ENCODE measurements at regions not wholly inside any gene's neighbourhood (a gene's known extent, or its start where the extent isn't known, plus 50 kb on each side); places are given as distances from the start of the nearest gene placed in this dataset.

DNA sequence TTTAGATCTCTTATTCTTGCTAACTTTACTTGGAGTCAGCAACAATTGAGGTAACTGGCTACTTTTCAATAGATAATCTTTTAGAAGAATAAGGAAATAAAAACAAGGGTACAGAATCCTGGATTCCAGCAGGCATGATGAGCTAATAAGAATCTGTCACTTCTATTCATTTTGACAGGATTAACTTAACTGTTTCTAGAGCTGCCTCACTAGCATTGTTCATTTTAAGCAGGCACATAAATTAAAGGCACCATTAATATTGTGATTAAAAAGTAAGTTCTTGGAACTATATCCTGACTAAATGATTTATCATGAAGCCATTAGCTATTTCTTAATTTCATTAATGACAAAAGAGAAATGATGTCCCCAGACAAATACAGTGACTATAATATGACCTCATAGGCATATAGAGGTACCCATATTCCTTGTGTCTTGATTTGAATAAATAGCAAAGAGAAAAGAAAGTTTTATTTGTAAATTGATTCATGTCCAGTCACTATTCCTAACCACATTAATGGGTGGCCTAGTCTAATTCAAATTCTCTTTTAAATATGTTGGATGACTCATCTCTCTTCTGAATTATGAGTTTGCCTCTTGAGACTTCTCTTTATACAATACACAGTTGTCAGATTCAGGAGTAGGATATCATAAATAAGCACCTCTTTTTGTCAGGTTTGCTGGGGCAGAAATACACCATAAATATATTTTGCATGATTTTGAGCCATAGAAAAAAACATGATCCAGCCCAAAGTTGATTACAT lies 343.0 kb downstream of the SLITRK2 start:
- no peak overlapping the region for H3K14ac ChIP-seq (ENCODE audit: insufficient read depth, low read length)
- no peaks in the 10 kb centered on the region for H3K27me3 ChIP-seq (ENCODE audit: insufficient read depth, low read length)
- H3K9me3 ChIP-seq (ENCODE audit: control insufficient read depth, low read depth, low read length) = peaks cover 35% of the 10 kb centered on the region
- no peak overlapping the region for H2BK20ac ChIP-seq (ENCODE audit: low read depth, low read length, poor library complexity, severe bottlenecking)
- H2BK120ac ChIP-seq (ENCODE audit: low read depth, low read length, poor library complexity, severe bottlenecking) = no peak overlapping the region
- no peak overlapping the region for H2BK12ac ChIP-seq (ENCODE audit: insufficient read length, low read depth, low read length)
- H2BK5ac ChIP-seq (ENCODE audit: insufficient read length, low read length) = no peak overlapping the region
- no peak overlapping the region for H3K27ac ChIP-seq (ENCODE audit: insufficient read length, low read depth, low read length)
- H3T11ph ChIP-seq (ENCODE audit: low read length) = no peak overlapping the region
- H4K20me1 ChIP-seq (ENCODE audit: control insufficient read depth, insufficient read depth, insufficient read length) = no peaks in the 10 kb centered on the region
- H3K23me2 ChIP-seq (ENCODE audit: insufficient read length, low read depth, low read length, poor library complexity, severe bottlenecking) = no peaks in the 10 kb centered on the region
- no peak overlapping the region for H3K4me2 ChIP-seq (ENCODE audit: insufficient read depth, insufficient read length, low read length)
- no peak overlapping the region for H4K8ac ChIP-seq (replicated peaks; ENCODE audit: insufficient read length, low read depth, low read length)
- DNase-seq = no peak
- H3K79me1 ChIP-seq (ENCODE audit: insufficient read depth, low read depth, low read length, poor library complexity, severe bottlenecking) = no peaks in the 10 kb centered on the region
- no peak overlapping the region for H3K4me3 Mint-ChIP-seq
- no peaks in the 10 kb centered on the region for H3K4me1 Mint-ChIP-seq
- no peaks in the 10 kb centered on the region; the same call in 1 of the 2 replicates for H3K27me3 Mint-ChIP-seq (ENCODE audit: low read depth)
- no peak overlapping the region for H2AK5ac ChIP-seq (ENCODE audit: insufficient read length, low read length)
- peaks cover 0 to 2% (median 0%) of the 10 kb centered on the region in 3 experiments; a peak in 2 of 7 replicates for H3K36me3 Mint-ChIP-seq (ENCODE audit: insufficient read depth in 1 of 3, low read depth in 3 of 3)
- H4K5ac ChIP-seq (ENCODE audit: insufficient read length, low read depth, low read length) = no peak overlapping the region
- no peak overlapping the region for H3K27ac Mint-ChIP-seq
- H3K23ac ChIP-seq (ENCODE audit: insufficient read length, low read depth, low read length) = no peak overlapping the region
- H3K4me1 ChIP-seq (ENCODE audit: insufficient read depth, low read length) = no peaks in the 10 kb centered on the region
- TF ChIP-seq, protein P1, sequence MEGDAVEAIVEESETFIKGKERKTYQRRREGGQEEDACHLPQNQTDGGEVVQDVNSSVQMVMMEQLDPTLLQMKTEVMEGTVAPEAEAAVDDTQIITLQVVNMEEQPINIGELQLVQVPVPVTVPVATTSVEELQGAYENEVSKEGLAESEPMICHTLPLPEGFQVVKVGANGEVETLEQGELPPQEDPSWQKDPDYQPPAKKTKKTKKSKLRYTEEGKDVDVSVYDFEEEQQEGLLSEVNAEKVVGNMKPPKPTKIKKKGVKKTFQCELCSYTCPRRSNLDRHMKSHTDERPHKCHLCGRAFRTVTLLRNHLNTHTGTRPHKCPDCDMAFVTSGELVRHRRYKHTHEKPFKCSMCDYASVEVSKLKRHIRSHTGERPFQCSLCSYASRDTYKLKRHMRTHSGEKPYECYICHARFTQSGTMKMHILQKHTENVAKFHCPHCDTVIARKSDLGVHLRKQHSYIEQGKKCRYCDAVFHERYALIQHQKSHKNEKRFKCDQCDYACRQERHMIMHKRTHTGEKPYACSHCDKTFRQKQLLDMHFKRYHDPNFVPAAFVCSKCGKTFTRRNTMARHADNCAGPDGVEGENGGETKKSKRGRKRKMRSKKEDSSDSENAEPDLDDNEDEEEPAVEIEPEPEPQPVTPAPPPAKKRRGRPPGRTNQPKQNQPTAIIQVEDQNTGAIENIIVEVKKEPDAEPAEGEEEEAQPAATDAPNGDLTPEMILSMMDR (conservative IDR thresholded peaks at IDR 0.05) = no peak
- no peaks in the 10 kb centered on the region for H3K79me2 ChIP-seq (ENCODE audit: insufficient read depth, low read length)
- no peak overlapping the region for H3K18ac ChIP-seq (ENCODE audit: insufficient read length, low read depth, low read length)
- no peak overlapping the region for H3K4ac ChIP-seq (ENCODE audit: low read depth, low read length)
- H3K56ac ChIP-seq (ENCODE audit: insufficient read length, low read depth, low read length) = no peak overlapping the region
- H3K9ac ChIP-seq (ENCODE audit: extremely low read depth, insufficient read length, low read length) = no peak overlapping the region
- no peak overlapping the region for H2BK15ac ChIP-seq (ENCODE audit: low read depth, low read length)
- no peak overlapping the region for H4K91ac ChIP-seq (ENCODE audit: insufficient read length, low read depth, low read length)
- no peak overlapping the region for H2AFZ ChIP-seq (ENCODE audit: low read length)
- H3K9me3 Mint-ChIP-seq = peaks cover 51 to 59% of the 10 kb centered on the region in 2 experiments

Data from H9 (cell line).